GM12875 (cell line): ENCODE measurements at regions not wholly inside any gene's neighbourhood (a gene's known extent, or its start where the extent isn't known, plus 50 kb on each side); places are given as distances from the start of the nearest gene placed in this dataset.

Experiments
- H3K4me3 ChIP-seq: one replicate; pipeline ENCODE4 v1.5.1; 2011; ENCODE audit warnings: low read depth, low read length, control low read depth
- TF ChIP-seq, protein P1 (sequence below): IDR thresholded peaks from 2 replicates; pipeline ENCODE4 v1.5.1; 2011; ENCODE audit warnings: low read depth, mild to moderate bottlenecking, control low read depth, inconsistent platforms, low read length, moderate library complexity, borderline replicate concordance; ENCODE audit not compliant: insufficient read depth

- no peak overlapping the region for H3K4me3 ChIP-seq
These were observed 183.8 kb upstream of the PDE3A start for GRCh38 chr12:20184514-20184913.

GRCh38 chr12:20187456-20187855 lies 180.9 kb upstream of the PDE3A start:
- TF ChIP-seq, protein P1, sequence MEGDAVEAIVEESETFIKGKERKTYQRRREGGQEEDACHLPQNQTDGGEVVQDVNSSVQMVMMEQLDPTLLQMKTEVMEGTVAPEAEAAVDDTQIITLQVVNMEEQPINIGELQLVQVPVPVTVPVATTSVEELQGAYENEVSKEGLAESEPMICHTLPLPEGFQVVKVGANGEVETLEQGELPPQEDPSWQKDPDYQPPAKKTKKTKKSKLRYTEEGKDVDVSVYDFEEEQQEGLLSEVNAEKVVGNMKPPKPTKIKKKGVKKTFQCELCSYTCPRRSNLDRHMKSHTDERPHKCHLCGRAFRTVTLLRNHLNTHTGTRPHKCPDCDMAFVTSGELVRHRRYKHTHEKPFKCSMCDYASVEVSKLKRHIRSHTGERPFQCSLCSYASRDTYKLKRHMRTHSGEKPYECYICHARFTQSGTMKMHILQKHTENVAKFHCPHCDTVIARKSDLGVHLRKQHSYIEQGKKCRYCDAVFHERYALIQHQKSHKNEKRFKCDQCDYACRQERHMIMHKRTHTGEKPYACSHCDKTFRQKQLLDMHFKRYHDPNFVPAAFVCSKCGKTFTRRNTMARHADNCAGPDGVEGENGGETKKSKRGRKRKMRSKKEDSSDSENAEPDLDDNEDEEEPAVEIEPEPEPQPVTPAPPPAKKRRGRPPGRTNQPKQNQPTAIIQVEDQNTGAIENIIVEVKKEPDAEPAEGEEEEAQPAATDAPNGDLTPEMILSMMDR = no peak

More at GRCh38 chr12:20184514-20184913, 183.8 kb upstream of the PDE3A start:
- TF ChIP-seq, protein P1 = no peak

GRCh38 chr12:20188930-20189653 lies 179.2 kb upstream of the PDE3A start:
- no peak overlapping the region for H3K4me3 ChIP-seq
- TF ChIP-seq, protein P1 = no peak

More at GRCh38 chr12:20187456-20187855, 180.9 kb upstream of the PDE3A start:
- H3K4me3 ChIP-seq = no peak overlapping the region

DNA sequence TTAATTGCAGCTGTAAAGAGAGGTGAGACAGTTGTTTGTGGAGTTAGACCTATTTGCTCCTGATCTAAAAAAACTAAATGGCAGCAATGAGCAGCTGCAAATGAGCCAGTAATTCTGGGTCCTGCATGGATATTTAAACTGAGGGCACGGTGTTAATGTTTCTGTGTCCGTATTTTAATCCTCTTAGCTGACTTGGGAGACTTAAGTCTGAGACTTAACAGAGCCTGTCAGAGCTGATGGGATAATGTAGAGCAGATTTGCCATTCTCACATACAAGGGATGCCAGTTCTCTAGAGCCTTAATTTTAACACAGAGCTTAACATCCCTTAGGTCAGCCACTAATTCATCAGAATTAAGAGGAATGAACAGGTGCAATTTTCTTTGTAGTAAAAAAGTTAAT lies 178.6 kb upstream of the PDE3A start:
- H3K4me3 ChIP-seq = no peak overlapping the region
- TF ChIP-seq, protein P1 = no peak

DNA sequence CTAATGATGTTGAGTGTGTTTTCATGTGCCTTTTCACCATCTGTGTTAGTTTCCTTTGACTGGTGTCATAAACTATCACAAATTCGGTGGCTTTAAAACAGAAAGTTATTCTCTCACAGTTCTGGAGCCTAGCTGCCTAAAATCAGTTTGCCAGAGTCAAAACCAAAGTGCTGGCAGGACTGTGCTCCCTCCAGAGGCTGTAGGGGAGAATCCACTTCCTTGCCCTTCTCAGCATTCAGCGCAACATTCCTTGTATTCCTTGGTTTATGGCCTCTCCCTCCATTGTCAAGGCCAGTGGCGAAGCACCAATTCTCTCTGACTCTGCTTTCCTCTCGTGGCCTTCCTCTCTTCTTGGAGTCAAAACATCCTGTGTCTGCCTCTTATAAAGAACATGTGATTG lies 174.2 kb upstream of the PDE3A start:
- TF ChIP-seq, protein P1 = no peak
- H3K4me3 ChIP-seq = no peak overlapping the region

GRCh38 chr12:20196767-20197166 lies 171.6 kb upstream of the PDE3A start:
- TF ChIP-seq, protein P1 = no peak
- no peak overlapping the region for H3K4me3 ChIP-seq

DNA sequence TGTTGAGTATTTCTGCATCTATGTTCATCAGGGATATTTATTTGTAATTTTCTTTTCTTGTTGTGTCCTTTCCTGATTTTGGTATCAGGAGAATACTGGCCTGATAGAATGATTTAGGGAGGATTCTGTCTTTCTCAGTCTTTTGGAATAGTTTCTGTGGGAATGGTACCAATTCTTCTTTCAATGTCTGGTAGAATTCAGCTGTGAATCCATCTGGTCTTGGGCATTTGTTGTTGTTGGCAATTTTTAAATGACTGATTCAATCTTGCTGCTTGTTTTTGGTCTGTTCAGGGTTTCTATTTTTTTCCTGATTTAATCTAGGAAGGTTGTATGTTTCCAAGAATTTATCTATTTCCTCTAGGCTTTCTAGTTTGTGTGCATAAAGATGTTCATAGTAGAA lies 170.9 kb upstream of the PDE3A start:
- TF ChIP-seq, protein P1 = no peak
- no peak overlapping the region for H3K4me3 ChIP-seq
